Trophoblast cell (in vitro differentiated cells and primary cell): ENCODE measurements at regions not wholly inside any gene's neighbourhood (a gene's known extent, or its start where the extent isn't known, plus 50 kb on each side); places are given as distances from the start of the nearest gene placed in this dataset.

Experiments
- DNase-seq, 2 donors: peaks; one replicate each; pipeline ENCODE4 v3.0.0-alpha.2; 2016
- H2AFZ ChIP-seq: 2 replicates; pipeline ENCODE4 v1.6.1; 2013; ENCODE audit warnings: low read length, moderate library complexity, mild to moderate bottlenecking; ENCODE audit not compliant: insufficient read depth, poor library complexity
- H2AK5ac ChIP-seq: 2 replicates; pipeline ENCODE4 v1.6.1; 2013; ENCODE audit warnings: mild to moderate bottlenecking, low read length
- H2BK120ac ChIP-seq: 2 replicates; pipeline ENCODE4 v1.6.1; 2013; ENCODE audit warnings: low read length, mild to moderate bottlenecking, moderate library complexity; ENCODE audit not compliant: insufficient read depth, poor library complexity
- H2BK12ac ChIP-seq: 2 replicates; pipeline ENCODE4 v1.6.1; 2013; ENCODE audit warnings: mild to moderate bottlenecking, low read length, moderate library complexity
- H2BK5ac ChIP-seq: 2 replicates; pipeline ENCODE4 v1.6.1; 2013; ENCODE audit warnings: low read length, low read depth, moderate library complexity, mild to moderate bottlenecking; ENCODE audit not compliant: poor library complexity
- H3K14ac ChIP-seq: 2 replicates; pipeline ENCODE4 v1.6.1; 2013; ENCODE audit warnings: mild to moderate bottlenecking, low read length
- H3K18ac ChIP-seq: 2 replicates; pipeline ENCODE4 v1.6.1; 2013; ENCODE audit warnings: mild to moderate bottlenecking, low read length
- H3K23ac ChIP-seq: 2 replicates; pipeline ENCODE4 v1.6.1; 2013; ENCODE audit warnings: low read length
- H3K27ac ChIP-seq: 2 replicates; pipeline ENCODE4 v1.5.1; 2013; ENCODE audit warnings: low read depth, mild to moderate bottlenecking, inconsistent platforms, low read length, moderate library complexity
- H3K27me3 ChIP-seq: 2 replicates; pipeline ENCODE4 v1.6.1; 2013; ENCODE audit warnings: inconsistent platforms, mild to moderate bottlenecking, low read length, moderate library complexity; ENCODE audit not compliant: insufficient read depth
- H3K36me3 ChIP-seq, 2 experiments: 1 replicate in 1 of 2; 2 replicates in 1 of 2; pipeline ENCODE4 v1.6.1; 2013; ENCODE audit warnings: low read length in 2 of 2, mild to moderate bottlenecking in 2 of 2, moderate library complexity in 1 of 2; ENCODE audit not compliant: insufficient read depth in 2 of 2, control insufficient read depth in 1 of 2
- H3K4ac ChIP-seq: 2 replicates; pipeline ENCODE4 v1.6.1; 2013; ENCODE audit warnings: low read depth, mild to moderate bottlenecking, low read length, moderate library complexity
- H3K4me1 ChIP-seq, 2 experiments: 1 replicate in 1 of 2; 2 replicates in 1 of 2; pipeline ENCODE4 v1.6.1; 2013; ENCODE audit warnings: low read length in 2 of 2, mild to moderate bottlenecking in 2 of 2, moderate library complexity in 1 of 2; ENCODE audit not compliant: insufficient read depth in 2 of 2, control insufficient read depth in 1 of 2
- H3K4me2 ChIP-seq: 2 replicates; pipeline ENCODE4 v1.6.1; 2013; ENCODE audit warnings: inconsistent platforms, mild to moderate bottlenecking, low read length, moderate library complexity
- H3K4me3 ChIP-seq: 2 replicates; pipeline ENCODE4 v1.5.1; 2013; ENCODE audit warnings: mild to moderate bottlenecking, low read depth, low read length, inconsistent platforms
- H3K79me1 ChIP-seq: one replicate; pipeline ENCODE4 v1.6.1; 2013; ENCODE audit warnings: low read length
- H3K79me2 ChIP-seq: 2 replicates; pipeline ENCODE4 v1.6.1; 2013; ENCODE audit warnings: low read length, mild to moderate bottlenecking; ENCODE audit not compliant: control insufficient read depth, insufficient read depth, poor library complexity
- H3K9ac ChIP-seq: 2 replicates; pipeline ENCODE4 v1.6.1; 2013; ENCODE audit warnings: mild to moderate bottlenecking, low read length
- H3K9me3 ChIP-seq: 2 replicates; pipeline ENCODE4 v1.6.1; 2013; ENCODE audit warnings: low read depth, mild to moderate bottlenecking, control low read depth, inconsistent platforms, low read length; ENCODE audit not compliant: insufficient read depth
- H4K12ac ChIP-seq: 2 replicates; pipeline ENCODE4 v1.6.1; 2013; ENCODE audit warnings: low read depth, mild to moderate bottlenecking, low read length, moderate library complexity
- H4K8ac ChIP-seq: 2 replicates; pipeline ENCODE4 v1.6.1; 2013; ENCODE audit warnings: low read depth, mild to moderate bottlenecking, low read length, moderate library complexity
- H4K91ac ChIP-seq: one replicate; pipeline ENCODE4 v1.6.1; 2013; ENCODE audit warnings: low read depth, mild to moderate bottlenecking, low read length, moderate library complexity
- WGBS: extraction: QIAGEN DNeasy Blood & Tissue Kit; methylation state at CpG from one replicate; pipeline ENCODE4 v1.1.7; 2013; ENCODE audit warnings: missing lambda C conversion rate; ENCODE audit not compliant: insufficient read length, insufficient coverage; ENCODE audit errors: extremely low coverage; 5-methylcytosine and 5-hydroxymethylcytosine counted together

GRCh38 chr2:188705191-188705590 is 269.0 kb upstream of the COL3A1 start:
- WGBS, result no CpG with 5 or more reads among the region's 2 CpGs
- Histone ChIP-seq H2BK5ac (no peak overlapping the region), H4K91ac (no peak overlapping the region), H3K27ac (no peak overlapping the region), H3K9me3 (no peaks in the 10 kb centered on the region), H3K4ac (no peak overlapping the region), H3K79me1 (no peaks in the 10 kb centered on the region), H3K4me2 (no peak overlapping the region), H3K23ac (no peak overlapping the region), H3K9ac (no peak overlapping the region), H2BK120ac (no peak overlapping the region), H2AK5ac (no peak overlapping the region), H3K79me2 (no peaks in the 10 kb centered on the region), H3K36me3 (no peaks in the 10 kb centered on the region), H3K27me3 (no peaks in the 10 kb centered on the region), H3K4me1 (no peaks in the 10 kb centered on the region), H2AFZ (no peak overlapping the region), H3K14ac (no peak overlapping the region), H4K12ac (no peak overlapping the region), H3K4me3 (no peak overlapping the region), H4K8ac (no peak overlapping the region), H3K18ac (no peak overlapping the region), H2BK12ac (no peak overlapping the region)
- DNase-seq, result no peak

GRCh38 chr2:188713961-188714360 is 260.2 kb upstream of the COL3A1 start:
- Histone ChIP-seq H3K9ac (no peak overlapping the region), H3K79me1 (no peaks in the 10 kb centered on the region), H2BK5ac (no peak overlapping the region), H4K91ac (no peak overlapping the region), H3K9me3 (no peaks in the 10 kb centered on the region), H2BK120ac (no peak overlapping the region), H2AFZ (no peak overlapping the region), H3K18ac (no peak overlapping the region), H4K8ac (no peak overlapping the region), H3K79me2 (no peaks in the 10 kb centered on the region), H2AK5ac (no peak overlapping the region), H3K23ac (no peak overlapping the region), H4K12ac (no peak overlapping the region), H3K4me1 (no peaks in the 10 kb centered on the region), H3K4me3 (no peak overlapping the region), H2BK12ac (no peak overlapping the region), H3K36me3 (no peaks in the 10 kb centered on the region), H3K27me3 (no peaks in the 10 kb centered on the region), H3K4ac (no peak overlapping the region), H3K27ac (no peak overlapping the region), H3K14ac (no peak overlapping the region), H3K4me2 (no peak overlapping the region)
- no CpG with 5 or more reads among the region's 1 CpG for WGBS
- no peak for DNase-seq

GRCh38 chr2:188720811-188721605 is 253.2 kb upstream of the COL3A1 start:
- Histone ChIP-seq H2BK12ac (no peak overlapping the region), H3K4me1 (no peaks in the 10 kb centered on the region), H2BK120ac (no peak overlapping the region), H2AK5ac (no peak overlapping the region), H3K79me2 (no peaks in the 10 kb centered on the region), H3K18ac (no peak overlapping the region), H3K23ac (no peak overlapping the region), H3K4me2 (no peak overlapping the region), H3K9ac (no peak overlapping the region), H3K79me1 (no peaks in the 10 kb centered on the region), H3K9me3 (no peaks in the 10 kb centered on the region), H3K14ac (no peak overlapping the region), H3K4me3 (no peak overlapping the region), H4K8ac (no peak overlapping the region), H2AFZ (no peak overlapping the region), H3K27me3 (no peaks in the 10 kb centered on the region), H3K4ac (no peak overlapping the region), H4K12ac (no peak overlapping the region), H3K27ac (no peak overlapping the region), H3K36me3 (no peaks in the 10 kb centered on the region), H4K91ac (no peak overlapping the region), H2BK5ac (no peak overlapping the region)
- DNase-seq, result no peak
- no CpG with 5 or more reads among the region's 2 CpGs for WGBS

- H3K9ac ChIP-seq, result no peak overlapping the region
- no peak overlapping the region for H2BK12ac ChIP-seq
- H2BK5ac ChIP-seq, result no peak overlapping the region
- H4K91ac ChIP-seq, result no peak overlapping the region
- H3K79me1 ChIP-seq, result no peaks in the 10 kb centered on the region
- no peaks in the 10 kb centered on the region for H3K27me3 ChIP-seq
- H2AK5ac ChIP-seq, result no peak overlapping the region
- no peak overlapping the region for H3K14ac ChIP-seq
- no peak overlapping the region for H2BK120ac ChIP-seq
- H2AFZ ChIP-seq, result no peak overlapping the region
- H3K4me1 ChIP-seq, result no peaks in the 10 kb centered on the region
- no peak overlapping the region for H3K4me3 ChIP-seq
- no peaks in the 10 kb centered on the region for H3K9me3 ChIP-seq
- no peak overlapping the region for H3K23ac ChIP-seq
- no peaks in the 10 kb centered on the region for H3K36me3 ChIP-seq
- H3K4ac ChIP-seq, result no peak overlapping the region
- no peak overlapping the region for H3K18ac ChIP-seq
- WGBS, result no CpG with 5 or more reads among the region's 3 CpGs
- H3K79me2 ChIP-seq, result no peaks in the 10 kb centered on the region
- no peak overlapping the region for H3K27ac ChIP-seq
- no peak overlapping the region for H4K12ac ChIP-seq
- H4K8ac ChIP-seq, result no peak overlapping the region
- DNase-seq, result no peak
- no peak overlapping the region for H3K4me2 ChIP-seq
Observed at GRCh38 chr2:188721784-188722183, 252.4 kb upstream of the COL3A1 start.
